Choroid plexus epithelial cell (primary cell): ENCODE measurements at regions not wholly inside any gene's neighbourhood (a gene's known extent, or its start where the extent isn't known, plus 50 kb on each side); places are given as distances from the start of the nearest gene placed in this dataset.

Experiments
- DNase-seq: peaks from one replicate; pipeline ENCODE4 v3.0.0-alpha.2; 2010; ENCODE audit warnings: low read depth
- H3K4me3 ChIP-seq: 2 replicates; pipeline ENCODE4 v1.5.1; 2011; ENCODE audit warnings: low read depth, mild to moderate bottlenecking, control low read depth, low read length, moderate library complexity
- CTCF ChIP-seq: conservative IDR thresholded peaks from 2 replicates; pipeline ENCODE4 v1.5.1; 2011; ENCODE audit warnings: low read depth, mild to moderate bottlenecking, control low read depth, inconsistent platforms, low read length, moderate library complexity

- DNase-seq = peak; percentile 3
These were observed 356.9 kb downstream of the SV2B start for GRCh38 chr15:91456921-91457320.

GRCh38 chr15:91461377-91461776 lies 361.3 kb downstream of the SV2B start:
- no peak for TF ChIP-seq CTCF
- no peak for DNase-seq
- no peak overlapping the region for H3K4me3 ChIP-seq

More at GRCh38 chr15:91456921-91457320, 356.9 kb downstream of the SV2B start:
- no peak for TF ChIP-seq CTCF
- no peak overlapping the region for H3K4me3 ChIP-seq

- DNase-seq = no peak
- no peak overlapping the region for H3K4me3 ChIP-seq
- TF ChIP-seq CTCF = no peak
These were observed 365.0 kb downstream of the SV2B start for GRCh38 chr15:91465086-91465485.

- no peak overlapping the region for H3K4me3 ChIP-seq
- DNase-seq = no peak
- no peak for TF ChIP-seq CTCF
These were observed 365.6 kb downstream of the SV2B start for GRCh38 chr15:91465696-91466095.

GRCh38 chr15:91468871-91469580 lies 369.0 kb downstream of the SV2B start:
- no peak for DNase-seq
- TF ChIP-seq CTCF = no peak
- no peak overlapping the region for H3K4me3 ChIP-seq

GRCh38 chr15:91469632-91470567 lies 369.8 kb downstream of the SV2B start:
- H3K4me3 ChIP-seq = no peak overlapping the region
- no peak for TF ChIP-seq CTCF
- DNase-seq = no peak
